Keratinocyte (primary cell): ENCODE measurements at regions not wholly inside any gene's neighbourhood (a gene's known extent, or its start where the extent isn't known, plus 50 kb on each side); places are given as distances from the start of the nearest gene placed in this dataset.
A peak's percentile ranks its signal among the peaks of the same experiment; 100 is the strongest.

Experiments
- DNase-seq: peaks from one replicate; pipeline ENCODE4 v3.0.0-alpha.2; 2011; ENCODE audit warnings: low read depth, missing footprints, low spot score
- FAIRE-seq: peaks from 2 replicates; lab custom pipeline; 2011; peaks lifted over from hg19 to GRCh38; lab: Jason Lieb, UNC
- H2AFZ ChIP-seq: 2 replicates; pipeline ENCODE4 v1.6.0; 2012; ENCODE audit warnings: low read length, control low read depth, inconsistent platforms; ENCODE audit not compliant: control insufficient read depth
- H3K27ac ChIP-seq: 2 replicates; pipeline ENCODE4 v1.5.1; 2011; ENCODE audit warnings: low read length; ENCODE audit not compliant: control insufficient read depth, insufficient read depth
- H3K27me3 ChIP-seq: 3 replicates; pipeline ENCODE4 v1.6.0; 2011; ENCODE audit warnings: low read length; ENCODE audit not compliant: control insufficient read depth, insufficient read depth; ENCODE audit errors: extremely low read depth
- H3K36me3 ChIP-seq, 2 experiments: 2 replicates in 1 of 2; 3 replicates in 1 of 2; pipeline ENCODE4 v1.5.1; 2011; ENCODE audit warnings: low read length in 2 of 2, mild to moderate bottlenecking in 1 of 2; ENCODE audit not compliant: control insufficient read depth in 2 of 2, insufficient read depth in 2 of 2; ENCODE audit errors: extremely low read depth in 1 of 2
- H3K4me1 ChIP-seq: 3 replicates; pipeline ENCODE4 v1.5.1; 2011; ENCODE audit warnings: low read length; ENCODE audit not compliant: control insufficient read depth, insufficient read depth; ENCODE audit errors: extremely low read depth
- H3K4me2 ChIP-seq: 3 replicates; pipeline ENCODE4 v1.6.0; 2011; ENCODE audit warnings: low read depth, low read length; ENCODE audit not compliant: control insufficient read depth, insufficient read depth; ENCODE audit errors: extremely low read depth
- H3K4me3 ChIP-seq, 3 experiments: fragments of 200-600 bp in 1 of 3; sonication (generic) in 1 of 3; 2 replicates in 2 of 3; 3 replicates in 1 of 3; pipeline ENCODE4 v1.5.1; 2011 to 2016; ENCODE audit warnings: low read length in 3 of 3, mild to moderate bottlenecking in 3 of 3, control low read depth in 2 of 3, inconsistent platforms in 1 of 3, low read depth in 1 of 3, mixed read lengths in 1 of 3, mixed run types in 1 of 3, moderate library complexity in 1 of 3; ENCODE audit not compliant: control insufficient read depth in 2 of 3, insufficient read depth in 2 of 3; ENCODE audit errors: extremely low read depth in 1 of 3
- H3K79me2 ChIP-seq: 2 replicates; pipeline ENCODE4 v1.6.0; 2012; ENCODE audit warnings: low read length; ENCODE audit not compliant: control insufficient read depth, insufficient read depth
- H3K9ac ChIP-seq: 3 replicates; pipeline ENCODE4 v1.6.0; 2011; ENCODE audit warnings: low read length; ENCODE audit not compliant: control insufficient read depth, insufficient read depth; ENCODE audit errors: extremely low read depth
- H3K9me1 ChIP-seq: 3 replicates; pipeline ENCODE4 v1.6.0; 2011; ENCODE audit warnings: low read length; ENCODE audit not compliant: control insufficient read depth, insufficient read depth; ENCODE audit errors: extremely low read depth
- H3K9me3 ChIP-seq: 2 replicates; pipeline ENCODE4 v1.5.1; 2012; ENCODE audit warnings: low read depth, low read length; ENCODE audit not compliant: control insufficient read depth
- H4K20me1 ChIP-seq: 3 replicates; pipeline ENCODE4 v1.6.0; 2011; ENCODE audit warnings: low read length; ENCODE audit not compliant: control insufficient read depth, insufficient read depth; ENCODE audit errors: extremely low read depth
- EZH2 ChIP-seq: IDR thresholded peaks from one replicate; pipeline ENCODE4 v1.6.1; 2012; ENCODE audit warnings: inconsistent platforms, mild to moderate bottlenecking, low read length, moderate library complexity
- dilution Hi-C: fragments of 300-500 bp; cut with MboI; formaldehyde crosslinking; loops from one replicate; pipeline ENCODE4 v1.7.0; 2020; ENCODE audit warnings: low sequenced_read_pairs; ENCODE audit not compliant: extremely low pct_ligation_motif_present
- TF ChIP-seq, protein P1 (sequence below), 3 experiments: IDR thresholded peaks in 1 of 3; conservative IDR thresholded peaks in 1 of 3; optimal IDR thresholded peaks in 1 of 3; 2 replicates in 2 of 3; 3 replicates in 1 of 3; pipeline versions ENCODE3 to v1.5.1; 2011; ENCODE audit warnings: low read length in 3 of 3, mild to moderate bottlenecking in 3 of 3, moderate library complexity in 2 of 3, control low read depth in 1 of 3, inconsistent platforms in 1 of 3; ENCODE audit not compliant: insufficient read depth in 2 of 3; ENCODE audit errors: extremely low read depth in 1 of 3

DNA sequence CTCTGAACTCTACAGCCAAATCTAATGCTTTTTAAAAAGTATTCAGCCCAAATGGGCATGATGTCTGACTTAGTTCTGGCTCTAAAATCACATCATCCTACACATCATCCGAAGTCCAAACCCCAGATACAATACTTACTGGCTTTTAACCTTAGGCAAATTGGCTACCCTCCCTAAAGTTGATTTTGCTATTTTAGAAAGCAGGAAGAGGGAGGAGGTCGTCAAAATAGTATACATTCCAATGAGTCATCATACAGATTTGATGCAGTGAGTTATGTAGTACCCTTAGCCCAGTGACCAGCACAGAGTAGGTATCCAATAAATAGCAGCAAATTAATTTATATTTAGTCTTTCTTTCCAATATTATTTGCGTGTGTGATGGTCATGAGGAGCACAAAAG, 582.0 kb upstream of the TUSC1 start:
- H3K9ac ChIP-seq = no peak overlapping the region
- peak overlapping the region in 1 of 3 experiments; percentile 41 for H3K4me3 ChIP-seq
- H3K9me3 ChIP-seq = no peaks in the 10 kb centered on the region
- peaks cover 46% of the 10 kb centered on the region for H3K4me1 ChIP-seq
- TF ChIP-seq, protein P1, sequence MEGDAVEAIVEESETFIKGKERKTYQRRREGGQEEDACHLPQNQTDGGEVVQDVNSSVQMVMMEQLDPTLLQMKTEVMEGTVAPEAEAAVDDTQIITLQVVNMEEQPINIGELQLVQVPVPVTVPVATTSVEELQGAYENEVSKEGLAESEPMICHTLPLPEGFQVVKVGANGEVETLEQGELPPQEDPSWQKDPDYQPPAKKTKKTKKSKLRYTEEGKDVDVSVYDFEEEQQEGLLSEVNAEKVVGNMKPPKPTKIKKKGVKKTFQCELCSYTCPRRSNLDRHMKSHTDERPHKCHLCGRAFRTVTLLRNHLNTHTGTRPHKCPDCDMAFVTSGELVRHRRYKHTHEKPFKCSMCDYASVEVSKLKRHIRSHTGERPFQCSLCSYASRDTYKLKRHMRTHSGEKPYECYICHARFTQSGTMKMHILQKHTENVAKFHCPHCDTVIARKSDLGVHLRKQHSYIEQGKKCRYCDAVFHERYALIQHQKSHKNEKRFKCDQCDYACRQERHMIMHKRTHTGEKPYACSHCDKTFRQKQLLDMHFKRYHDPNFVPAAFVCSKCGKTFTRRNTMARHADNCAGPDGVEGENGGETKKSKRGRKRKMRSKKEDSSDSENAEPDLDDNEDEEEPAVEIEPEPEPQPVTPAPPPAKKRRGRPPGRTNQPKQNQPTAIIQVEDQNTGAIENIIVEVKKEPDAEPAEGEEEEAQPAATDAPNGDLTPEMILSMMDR (optimal IDR thresholded peaks at IDR 0.05 in 1 of 3, IDR thresholded peaks at IDR 0.05 in 1 of 3, conservative IDR thresholded peaks at IDR 0.05 in 1 of 3; ENCODE audit: extremely low read depth in 1 of 3, insufficient read depth in 2 of 3, low read length in 3 of 3) = no peak
- TF ChIP-seq EZH2 = no peak
- H3K27ac ChIP-seq = peak overlapping the region; percentile 2
- no peak overlapping the region for H2AFZ ChIP-seq
- dilution Hi-C loops = no loop called here
- H3K27me3 ChIP-seq = no peaks in the 10 kb centered on the region
- DNase-seq (no peak), FAIRE-seq (peak; percentile 82)
- no peaks in the 10 kb centered on the region for H3K79me2 ChIP-seq
- peak overlapping the region; percentile 47 for H3K4me2 ChIP-seq
- no peaks in the 10 kb centered on the region for H3K9me1 ChIP-seq
- no peaks in the 10 kb centered on the region for H3K36me3 ChIP-seq
- no peaks in the 10 kb centered on the region for H4K20me1 ChIP-seq

GRCh38 chr9:26247861-26248260, 569.6 kb upstream of the TUSC1 start:
- FAIRE-seq (no peak), DNase-seq (no peak)
- dilution Hi-C loops = no loop called here
- H3K4me2 ChIP-seq = no peak overlapping the region
- H3K4me1 ChIP-seq = no peaks in the 10 kb centered on the region
- no peaks in the 10 kb centered on the region for H3K79me2 ChIP-seq
- no peaks in the 10 kb centered on the region for H3K9me3 ChIP-seq
- no peak overlapping the region for H2AFZ ChIP-seq
- no peaks in the 10 kb centered on the region for H4K20me1 ChIP-seq
- no peaks in the 10 kb centered on the region for H3K36me3 ChIP-seq
- no peaks in the 10 kb centered on the region for H3K9me1 ChIP-seq
- H3K27me3 ChIP-seq = no peaks in the 10 kb centered on the region
- no peak overlapping the region for H3K27ac ChIP-seq
- no peak overlapping the region for H3K9ac ChIP-seq
- no peak for TF ChIP-seq EZH2
- TF ChIP-seq, protein P1 (optimal IDR thresholded peaks at IDR 0.05 in 1 of 3, IDR thresholded peaks at IDR 0.05 in 1 of 3, conservative IDR thresholded peaks at IDR 0.05 in 1 of 3; ENCODE audit: extremely low read depth in 1 of 3, insufficient read depth in 2 of 3, low read length in 3 of 3) = no peak
- H3K4me3 ChIP-seq = no peak overlapping the region
